CMK (cell line): ENCODE measurements at regions not wholly inside any gene's neighbourhood (a gene's known extent, or its start where the extent isn't known, plus 50 kb on each side); places are given as distances from the start of the nearest gene placed in this dataset.

ENCODE experiments used
- DNase-seq: peaks from one replicate; pipeline ENCODE4 v3.0.0-alpha.2; 2010; ENCODE audit warnings: low read depth

GRCh38 chr17:79369001-79369400, 241.8 kb downstream of the RBFOX3 start:
- no peak for DNase-seq

- no peak for DNase-seq
Measured at GRCh38 chr17:79368521-79368920, 242.3 kb downstream of the RBFOX3 start.

GRCh38 chr17:79366988-79367571, 243.8 kb downstream of the RBFOX3 start:
- no peak for DNase-seq

GRCh38 chr17:79365836-79366770, 244.7 kb downstream of the RBFOX3 start:
- no peak for DNase-seq

GRCh38 chr17:79365351-79365750, 245.5 kb downstream of the RBFOX3 start:
- DNase-seq: no peak

- DNase-seq: no peak
Measured at GRCh38 chr17:79364315-79365094, 246.3 kb downstream of the RBFOX3 start.

- no peak for DNase-seq
Measured at GRCh38 chr17:79363552-79364275, 247.1 kb downstream of the RBFOX3 start.

- no peak for DNase-seq
Measured at GRCh38 chr17:79362772-79363305, 248.0 kb downstream of the RBFOX3 start.

- no peak for DNase-seq
Measured at GRCh38 chr17:79361873-79362771, 248.7 kb downstream of the RBFOX3 start.

GRCh38 chr17:79361221-79361734, 249.6 kb downstream of the RBFOX3 start:
- no peak for DNase-seq

- no peak for DNase-seq
Measured at GRCh38 chr17:79360196-79360595, 250.7 kb downstream of the RBFOX3 start.

GRCh38 chr17:79356839-79357447, 253.9 kb downstream of the RBFOX3 start:
- no peak for DNase-seq

GRCh38 chr17:79355165-79355564, 255.7 kb downstream of the RBFOX3 start:
- no peak for DNase-seq

GRCh38 chr17:79354173-79354820, 256.6 kb downstream of the RBFOX3 start:
- no peak for DNase-seq

- no peak for DNase-seq
Measured at GRCh38 chr17:79353548-79353947, 257.3 kb downstream of the RBFOX3 start.

- no peak for DNase-seq
Measured at GRCh38 chr17:79353016-79353415, 257.8 kb downstream of the RBFOX3 start.

- no peak for DNase-seq
Measured at GRCh38 chr17:79350533-79350932, 260.3 kb downstream of the RBFOX3 start.

- no peak for DNase-seq
Measured at GRCh38 chr17:79349506-79350400, 261.1 kb downstream of the RBFOX3 start.
